ENCODE measurements at regions not wholly inside any gene's neighbourhood (a gene's known extent, or its start where the extent isn't known, plus 50 kb on each side); places are given as distances from the start of the nearest gene placed in this dataset.

DNA sequence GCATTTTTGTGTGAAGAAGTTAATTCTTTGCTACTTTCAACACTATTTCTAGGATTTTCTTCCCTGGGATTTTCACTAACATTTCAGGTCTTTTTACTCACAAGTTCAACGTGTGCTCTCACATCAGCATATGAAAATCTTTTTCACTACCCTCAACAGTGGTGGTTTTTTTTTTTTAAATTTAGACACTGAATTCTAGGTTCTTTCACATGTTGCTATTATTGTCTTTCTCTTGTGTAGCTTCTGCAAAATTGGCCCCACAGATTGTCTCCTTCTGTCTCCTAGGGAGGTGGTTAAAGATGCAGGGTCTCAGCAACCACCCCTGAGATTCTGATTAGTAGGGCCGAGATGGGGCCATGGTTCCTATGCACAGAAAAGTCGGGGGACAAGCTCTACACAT is 165.0 kb upstream of the GPR26 start:
- no peak for DNase-seq
- in situ Hi-C loops (cut with MboI; ENCODE audit: low pct_unique_long_range_greater_than_20kb, low sequenced_read_pairs), result no loop called here

GRCh38 chr10:123502983-123503382 is 163.2 kb upstream of the GPR26 start:
- in situ Hi-C loops (cut with MboI; ENCODE audit: low pct_unique_long_range_greater_than_20kb, low sequenced_read_pairs), result no loop called here
- no peak for DNase-seq

GRCh38 chr10:123506455-123506854 is 159.7 kb upstream of the GPR26 start:
- in situ Hi-C loops (cut with MboI; ENCODE audit: low pct_unique_long_range_greater_than_20kb, low sequenced_read_pairs), result no loop called here
- DNase-seq, result no peak

- no peak for DNase-seq
- in situ Hi-C loops (cut with MboI; ENCODE audit: low pct_unique_long_range_greater_than_20kb, low sequenced_read_pairs), result no loop called here
Observed at GRCh38 chr10:123507298-123507697, 158.9 kb upstream of the GPR26 start.

GRCh38 chr10:123509338-123509737 is 156.8 kb upstream of the GPR26 start:
- in situ Hi-C loops (cut with MboI; ENCODE audit: low pct_unique_long_range_greater_than_20kb, low sequenced_read_pairs), result no loop called here
- no peak for DNase-seq

DNA sequence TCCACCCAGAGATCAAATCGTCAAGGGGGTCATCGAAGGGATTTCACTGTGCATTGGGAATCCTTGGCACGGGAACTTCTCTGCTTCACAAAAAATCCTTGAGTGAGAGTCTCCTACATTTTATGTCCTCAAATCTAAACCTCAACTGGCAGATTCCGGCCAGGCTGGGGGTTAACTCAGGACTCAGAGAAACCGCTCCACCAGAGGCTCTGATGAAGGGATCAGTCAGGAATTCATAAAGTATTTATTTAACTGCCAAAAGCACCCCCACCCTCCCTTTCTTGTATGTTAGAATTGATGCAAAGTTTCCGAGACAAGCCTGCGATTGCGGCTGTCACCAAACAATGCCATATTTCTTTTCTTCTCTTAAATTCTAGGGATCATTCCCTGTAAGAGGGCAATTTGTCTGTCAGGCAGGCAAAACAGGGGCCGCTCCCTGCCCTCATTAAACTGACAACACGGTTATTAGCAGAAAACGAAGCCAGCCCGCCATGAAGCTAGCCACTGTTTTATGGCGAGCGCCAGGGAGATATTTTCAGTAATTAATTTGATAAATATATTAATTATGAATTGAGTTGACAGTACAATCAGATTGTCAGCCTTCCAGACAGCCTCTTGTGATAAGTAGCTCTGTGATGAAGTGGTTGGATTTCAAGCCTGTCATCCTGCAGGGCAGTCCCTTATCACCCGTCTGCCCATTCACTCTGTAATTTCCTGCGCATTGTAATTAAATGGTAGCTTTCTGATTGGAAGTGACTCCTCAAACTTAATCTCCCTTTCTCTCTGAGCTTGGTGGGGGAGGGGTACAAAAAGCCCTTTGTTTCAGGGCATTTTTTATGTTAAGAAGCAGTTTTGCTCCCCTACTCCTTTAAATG is 153.0 kb upstream of the GPR26 start:
- DNase-seq, result no peak
- in situ Hi-C loops (cut with MboI; ENCODE audit: low pct_unique_long_range_greater_than_20kb, low sequenced_read_pairs), result no loop called here

GRCh38 chr10:123513870-123514269 is 152.3 kb upstream of the GPR26 start:
- in situ Hi-C loops (cut with MboI; ENCODE audit: low pct_unique_long_range_greater_than_20kb, low sequenced_read_pairs), result no loop called here
- no peak for DNase-seq

DNA sequence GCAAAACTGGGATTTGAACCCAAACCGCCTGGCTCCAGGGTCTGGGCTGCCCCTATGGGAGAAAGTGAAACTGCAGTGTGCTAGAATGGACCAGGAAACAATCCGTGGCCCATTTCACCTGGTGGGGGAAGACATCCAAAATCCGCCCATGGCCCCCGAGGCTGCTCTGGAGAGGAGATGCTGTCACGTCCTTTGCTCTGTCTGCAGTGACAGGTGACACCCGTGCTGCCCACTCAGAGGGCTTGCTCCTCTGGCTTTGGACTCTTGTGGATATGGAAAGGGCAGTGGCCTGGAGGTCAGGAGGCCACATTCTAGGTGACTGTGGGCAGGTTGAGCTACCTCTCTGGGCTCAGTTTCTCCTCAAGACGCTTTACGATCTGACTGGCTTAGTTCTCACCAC is 151.2 kb upstream of the GPR26 start:
- in situ Hi-C loops (cut with MboI; ENCODE audit: low pct_unique_long_range_greater_than_20kb, low sequenced_read_pairs), result no loop called here
- no peak for DNase-seq

GRCh38 chr10:123515661-123516060 is 150.5 kb upstream of the GPR26 start:
- in situ Hi-C loops (cut with MboI; ENCODE audit: low pct_unique_long_range_greater_than_20kb, low sequenced_read_pairs), result no loop called here
- DNase-seq, result no peak

GRCh38 chr10:123516291-123516690 is 149.9 kb upstream of the GPR26 start:
- no peak for DNase-seq
- in situ Hi-C loops (cut with MboI; ENCODE audit: low pct_unique_long_range_greater_than_20kb, low sequenced_read_pairs), result no loop called here

DNA sequence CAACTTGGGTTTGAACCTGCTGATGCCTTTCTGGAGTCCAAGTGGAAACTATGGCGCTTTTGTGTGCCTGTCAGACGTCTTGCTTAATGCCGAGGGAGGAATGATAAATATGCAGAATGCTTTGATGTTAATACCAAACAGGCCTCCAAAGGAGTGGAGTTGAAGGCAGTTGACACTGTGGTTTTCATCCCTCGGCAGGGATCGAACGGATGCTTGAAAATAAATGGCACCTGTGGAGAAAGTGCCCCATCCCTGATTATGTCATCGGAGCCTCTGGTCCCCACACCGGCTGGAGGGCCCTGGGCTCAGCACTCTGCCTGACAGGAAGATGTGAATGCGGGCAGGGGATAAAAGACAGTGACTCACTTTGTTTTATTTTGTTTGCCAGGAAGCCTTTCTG is 148.7 kb upstream of the GPR26 start:
- in situ Hi-C loops (cut with MboI; ENCODE audit: low pct_unique_long_range_greater_than_20kb, low sequenced_read_pairs), result no loop called here

DNA sequence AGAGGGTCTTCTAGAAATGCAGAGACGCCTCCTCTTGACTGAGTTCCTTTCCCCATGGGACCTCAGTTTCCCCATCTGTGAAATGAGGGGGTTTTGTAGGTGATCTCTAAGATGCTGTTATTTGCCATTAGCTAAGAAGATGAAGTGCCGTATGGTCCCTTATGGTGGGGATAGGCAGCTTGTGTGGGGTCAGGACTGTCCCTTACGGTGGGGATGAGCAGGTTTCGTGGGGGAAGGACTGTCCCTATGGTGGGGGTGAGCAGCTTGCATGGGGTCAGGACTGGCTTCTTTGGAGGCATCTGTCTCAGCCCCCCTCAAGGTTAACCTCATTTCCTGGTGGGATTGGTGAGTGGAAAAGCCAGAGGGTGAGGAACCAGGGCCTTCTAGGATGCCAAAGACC is 148.3 kb upstream of the GPR26 start:
- in situ Hi-C loops (cut with MboI; ENCODE audit: low pct_unique_long_range_greater_than_20kb, low sequenced_read_pairs), result no loop called here
- DNase-seq, result no peak

More for the DNA sequence above, 148.7 kb upstream of the GPR26 start:
- no peak for DNase-seq

DNA sequence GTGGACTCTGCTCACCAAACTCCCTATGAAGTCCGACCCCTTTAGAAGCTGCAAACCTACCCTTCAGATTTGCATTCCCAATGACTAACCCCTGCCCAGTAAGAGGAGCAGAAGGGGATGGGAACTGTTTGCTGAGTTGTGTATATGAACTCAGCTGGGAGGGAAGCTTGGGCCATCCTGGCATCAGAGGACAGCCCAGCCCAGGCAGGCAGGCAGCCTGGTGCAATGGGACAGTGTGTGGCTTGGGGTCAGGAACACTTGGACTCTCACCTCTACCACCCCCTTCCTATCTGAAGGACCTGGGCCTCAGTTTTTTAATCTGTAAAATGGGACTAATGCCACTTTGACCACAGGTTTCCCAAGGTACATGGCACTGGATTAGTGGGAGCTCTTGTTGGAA is 147.4 kb upstream of the GPR26 start:
- in situ Hi-C loops (cut with MboI; ENCODE audit: low pct_unique_long_range_greater_than_20kb, low sequenced_read_pairs), result no loop called here
- no peak for DNase-seq

DNA sequence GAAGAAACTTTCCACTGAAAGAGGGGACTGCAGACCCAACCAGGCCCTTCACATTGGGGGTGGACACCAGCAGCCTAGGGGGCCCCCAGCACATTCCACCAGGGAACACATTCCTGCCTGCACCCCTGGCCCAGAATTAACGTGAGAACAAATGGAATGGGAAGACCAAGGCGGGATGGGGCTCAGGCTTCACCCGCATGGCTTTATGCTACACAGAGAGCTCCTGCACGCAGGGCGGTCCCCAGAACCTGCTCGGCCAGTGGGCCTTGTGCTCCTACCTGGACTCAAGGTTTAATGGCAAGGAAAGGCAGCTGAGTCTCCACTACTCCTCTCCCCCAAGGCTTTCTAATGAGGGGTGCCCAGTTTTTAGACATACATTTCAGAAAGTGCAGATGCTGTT is 146.3 kb upstream of the GPR26 start:
- in situ Hi-C loops (cut with MboI; ENCODE audit: low pct_unique_long_range_greater_than_20kb, low sequenced_read_pairs), result no loop called here
- no peak for DNase-seq

- in situ Hi-C loops (cut with MboI; ENCODE audit: low pct_unique_long_range_greater_than_20kb, low sequenced_read_pairs), result no loop called here
Observed at GRCh38 chr10:123521076-123521475, 145.1 kb upstream of the GPR26 start.

DNA sequence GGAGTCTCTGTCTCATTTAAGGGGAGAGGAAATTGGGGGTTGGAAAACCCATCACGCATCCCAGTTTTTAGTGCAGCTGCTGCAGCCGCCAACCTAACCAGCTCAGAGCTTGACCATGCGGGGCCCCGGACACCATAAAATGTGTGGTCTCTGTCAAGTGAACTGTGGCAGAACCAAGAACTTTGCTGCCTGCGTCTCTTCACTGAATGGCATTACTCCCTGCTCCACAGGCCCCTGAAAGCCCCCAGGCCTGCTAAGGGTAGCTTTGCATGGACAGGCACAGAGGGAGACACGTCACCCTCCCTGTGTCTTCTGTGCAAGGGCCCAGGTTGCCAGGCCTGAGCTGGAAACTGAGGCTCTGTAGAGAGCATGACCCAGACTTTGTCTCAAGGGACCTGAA is 144.6 kb upstream of the GPR26 start:
- no peak for DNase-seq
- in situ Hi-C loops (cut with MboI; ENCODE audit: low pct_unique_long_range_greater_than_20kb, low sequenced_read_pairs), result no loop called here

More at GRCh38 chr10:123521076-123521475, 145.1 kb upstream of the GPR26 start:
- DNase-seq, result no peak

GRCh38 chr10:123522702-123523312 is 143.3 kb upstream of the GPR26 start:
- in situ Hi-C loops (cut with MboI; ENCODE audit: low pct_unique_long_range_greater_than_20kb, low sequenced_read_pairs), result no loop called here
- DNase-seq, result no peak

DNA sequence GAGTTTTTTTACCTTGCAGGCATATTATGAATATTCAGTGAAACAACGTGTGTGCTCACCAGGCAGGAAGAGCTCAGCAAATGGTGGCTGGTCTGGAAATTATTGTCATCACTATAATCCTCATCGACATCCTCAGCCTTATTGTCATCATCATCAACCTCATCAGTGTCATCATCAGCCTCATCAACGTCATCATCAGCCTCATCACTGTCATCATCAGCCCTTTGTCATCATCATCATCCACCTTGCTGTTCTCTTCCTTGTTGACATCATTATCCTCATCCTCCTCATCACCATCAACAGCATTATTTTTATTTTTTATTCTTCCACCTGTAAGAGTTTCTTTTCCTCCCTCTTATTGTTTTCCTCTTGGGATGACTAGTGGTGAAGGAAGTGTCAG is 142.3 kb upstream of the GPR26 start:
- DNase-seq, result no peak
- in situ Hi-C loops (cut with MboI; ENCODE audit: low pct_unique_long_range_greater_than_20kb, low sequenced_read_pairs), result no loop called here

GRCh38 chr10:123526356-123527064 is 139.6 kb upstream of the GPR26 start:
- in situ Hi-C loops (cut with MboI; ENCODE audit: low pct_unique_long_range_greater_than_20kb, low sequenced_read_pairs), result no loop called here
- DNase-seq, result no peak

- DNase-seq, result no peak
- in situ Hi-C loops (cut with MboI; ENCODE audit: low pct_unique_long_range_greater_than_20kb, low sequenced_read_pairs), result no loop called here
Observed at GRCh38 chr10:123527151-123527550, 139.0 kb upstream of the GPR26 start.
